ENCODE measurements at regions not wholly inside any gene's neighbourhood (a gene's known extent, or its start where the extent isn't known, plus 50 kb on each side); places are given as distances from the start of the nearest gene placed in this dataset.

DNA sequence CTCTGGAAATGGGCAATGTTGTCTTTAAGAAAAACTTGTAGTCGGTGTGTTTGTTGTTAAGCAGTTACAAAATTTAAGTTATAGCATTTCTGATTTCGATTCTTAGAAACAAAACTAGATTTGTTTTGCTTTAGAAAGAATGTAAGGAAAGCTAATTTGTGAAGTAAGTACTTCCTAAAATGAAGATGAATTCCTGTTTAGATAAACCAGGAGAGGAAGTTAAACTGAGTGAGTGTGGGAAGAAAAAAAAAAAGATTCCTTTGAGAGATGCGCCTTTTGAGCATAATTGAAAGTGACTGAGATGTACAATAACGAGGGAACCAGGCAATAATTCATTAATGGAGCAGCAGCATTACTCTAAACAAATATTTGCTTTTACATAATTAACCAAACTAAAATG, 52.4 kb upstream of the ALOX12 start:
- TF ChIP-seq POLR2A (IDR thresholded peaks at IDR 0.05; ENCODE audit: low read depth, low read length) (no peak), TAF1 (IDR thresholded peaks at IDR 0.05; ENCODE audit: borderline replicate concordance, low read depth, low read length) (no peak), POLR2AphosphoS5 (IDR thresholded peaks at IDR 0.05; ENCODE audit: low read depth, low read length) (no peak)

Data from GM12892 (cell line).